Testis (tissue), 2 donors: ENCODE measurements at regions not wholly inside any gene's neighbourhood (a gene's known extent, or its start where the extent isn't known, plus 50 kb on each side); places are given as distances from the start of the nearest gene placed in this dataset.

Experiments
- POLR2A ChIP-seq: fragments of 450-650 bp; IDR thresholded peaks from one replicate; pipeline ENCODE4 v1.6.1; 2017; ENCODE audit warnings: antibody characterized with exemption, mild to moderate bottlenecking, moderate library complexity
- TF ChIP-seq, protein P1 (sequence below), 3 experiments: fragments of 450-650 bp in 2 of 3; fragments of 200-600 bp in 1 of 3; sonication (generic) in 1 of 3; IDR thresholded peaks; one replicate each; pipeline ENCODE4 v1.5.1; 2016 to 2019; ENCODE audit warnings: antibody characterized with exemption in 3 of 3, mild to moderate bottlenecking in 2 of 3, moderate library complexity in 1 of 3

DNA sequence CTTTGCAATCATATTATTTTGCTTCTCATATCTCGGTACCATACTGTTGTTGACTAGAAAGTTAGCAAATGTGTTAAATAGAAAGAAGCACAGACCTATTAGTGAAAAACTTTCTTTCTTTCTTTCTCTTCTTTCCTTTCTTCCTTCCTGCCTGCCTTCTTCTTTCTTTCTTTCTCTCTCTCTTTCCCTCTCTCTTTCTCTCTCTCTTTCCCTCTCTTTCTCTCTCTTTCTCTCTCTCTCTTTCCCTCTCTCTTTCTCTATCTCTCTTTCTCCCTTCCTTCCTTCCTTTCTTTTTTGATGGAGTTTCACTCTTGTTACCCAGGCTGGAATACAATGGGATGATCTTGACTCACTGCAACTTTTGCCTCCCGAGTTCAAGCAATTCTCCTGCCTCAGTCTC lies 1160.6 kb downstream of the GATA3 start:
- no peak for TF ChIP-seq POLR2A
- TF ChIP-seq, protein P1, sequence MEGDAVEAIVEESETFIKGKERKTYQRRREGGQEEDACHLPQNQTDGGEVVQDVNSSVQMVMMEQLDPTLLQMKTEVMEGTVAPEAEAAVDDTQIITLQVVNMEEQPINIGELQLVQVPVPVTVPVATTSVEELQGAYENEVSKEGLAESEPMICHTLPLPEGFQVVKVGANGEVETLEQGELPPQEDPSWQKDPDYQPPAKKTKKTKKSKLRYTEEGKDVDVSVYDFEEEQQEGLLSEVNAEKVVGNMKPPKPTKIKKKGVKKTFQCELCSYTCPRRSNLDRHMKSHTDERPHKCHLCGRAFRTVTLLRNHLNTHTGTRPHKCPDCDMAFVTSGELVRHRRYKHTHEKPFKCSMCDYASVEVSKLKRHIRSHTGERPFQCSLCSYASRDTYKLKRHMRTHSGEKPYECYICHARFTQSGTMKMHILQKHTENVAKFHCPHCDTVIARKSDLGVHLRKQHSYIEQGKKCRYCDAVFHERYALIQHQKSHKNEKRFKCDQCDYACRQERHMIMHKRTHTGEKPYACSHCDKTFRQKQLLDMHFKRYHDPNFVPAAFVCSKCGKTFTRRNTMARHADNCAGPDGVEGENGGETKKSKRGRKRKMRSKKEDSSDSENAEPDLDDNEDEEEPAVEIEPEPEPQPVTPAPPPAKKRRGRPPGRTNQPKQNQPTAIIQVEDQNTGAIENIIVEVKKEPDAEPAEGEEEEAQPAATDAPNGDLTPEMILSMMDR (IDR thresholded peaks at IDR 0.05): no peak
